ENCODE measurements at regions not wholly inside any gene's neighbourhood (a gene's known extent, or its start where the extent isn't known, plus 50 kb on each side); places are given as distances from the start of the nearest gene placed in this dataset.
"Not testable (repeated sequence)": the region's sequence is repeated elsewhere in the genome, so short reads cannot be mapped to it uniquely, and the experiment has no call there.

GRCh38 chr7:159335181-159335926, 190.7 kb upstream of the VIPR2 start:
- not testable (repeated sequence) for H3K4me3 ChIP-seq (ENCODE audit: low read length); H3K36me3 ChIP-seq (ENCODE audit: insufficient read depth, low read length); H3K4me1 ChIP-seq (ENCODE audit: low read length); DNase-seq; H4K20me1 ChIP-seq (ENCODE audit: insufficient read depth, low read depth, low read length); H2AFZ ChIP-seq (ENCODE audit: low read length); H3K9ac ChIP-seq (ENCODE audit: low read length); H3K27me3 ChIP-seq (ENCODE audit: low read length); H3K4me2 ChIP-seq (ENCODE audit: low read depth, low read length, poor library complexity, severe bottlenecking); H3K9me2 ChIP-seq (replicated peaks; ENCODE audit: insufficient read depth, low read length); H3K79me2 ChIP-seq (ENCODE audit: low read length); H3K9me3 ChIP-seq (ENCODE audit: low read length); H3K27ac ChIP-seq (ENCODE audit: low read length)

GRCh38 chr7:159332854-159333479, 188.3 kb upstream of the VIPR2 start:
- H3K9ac ChIP-seq (ENCODE audit: low read length); H3K4me3 ChIP-seq (ENCODE audit: low read length); H3K27me3 ChIP-seq (ENCODE audit: low read length); H3K4me2 ChIP-seq (ENCODE audit: low read depth, low read length, poor library complexity, severe bottlenecking); H3K9me3 ChIP-seq (ENCODE audit: low read length); H3K9me2 ChIP-seq (replicated peaks; ENCODE audit: insufficient read depth, low read length); H3K27ac ChIP-seq (ENCODE audit: low read length); H3K4me1 ChIP-seq (ENCODE audit: low read length); H4K20me1 ChIP-seq (ENCODE audit: insufficient read depth, low read depth, low read length); H3K36me3 ChIP-seq (ENCODE audit: insufficient read depth, low read length); H2AFZ ChIP-seq (ENCODE audit: low read length); DNase-seq; H3K79me2 ChIP-seq (ENCODE audit: low read length): not testable (repeated sequence)

- Histone ChIP-seq H3K79me2 (ENCODE audit: low read length) (no peaks in the 10 kb centered on the region), H3K4me3 (ENCODE audit: low read length) (no peak overlapping the region), H3K9me2 (replicated peaks; ENCODE audit: insufficient read depth, low read length) (no peaks in the 10 kb centered on the region), H3K9me3 (ENCODE audit: low read length) (no peaks in the 10 kb centered on the region), H3K27ac (ENCODE audit: low read length) (no peak overlapping the region), H4K20me1 (ENCODE audit: insufficient read depth, low read depth, low read length) (no peaks in the 10 kb centered on the region), H3K27me3 (ENCODE audit: low read length) (no peaks in the 10 kb centered on the region; the same call in 1 of the 2 replicates), H3K9ac (ENCODE audit: low read length) (no peak overlapping the region), H3K4me1 (ENCODE audit: low read length) (peaks cover 5% of the 10 kb centered on the region; the same call in 1 of the 2 replicates), H3K36me3 (ENCODE audit: insufficient read depth, low read length) (no peaks in the 10 kb centered on the region), H2AFZ (ENCODE audit: low read length) (no peak overlapping the region), H3K4me2 (ENCODE audit: low read depth, low read length, poor library complexity, severe bottlenecking) (no peak overlapping the region)
- DNase-seq, result no peak
Measured at GRCh38 chr7:159331462-159331861, 186.8 kb upstream of the VIPR2 start.

- H3K4me1 ChIP-seq (ENCODE audit: low read length), result peaks cover 5% of the 10 kb centered on the region; the same call in 1 of the 2 replicates
- no peak overlapping the region for H3K4me3 ChIP-seq (ENCODE audit: low read length)
- no peaks in the 10 kb centered on the region; the same call in 1 of the 2 replicates for H3K27me3 ChIP-seq (ENCODE audit: low read length)
- no peaks in the 10 kb centered on the region for H3K9me3 ChIP-seq (ENCODE audit: low read length)
- H3K4me2 ChIP-seq (ENCODE audit: low read depth, low read length, poor library complexity, severe bottlenecking), result no peak overlapping the region
- DNase-seq, result no peak
- H4K20me1 ChIP-seq (ENCODE audit: insufficient read depth, low read depth, low read length), result no peaks in the 10 kb centered on the region
- no peaks in the 10 kb centered on the region for H3K79me2 ChIP-seq (ENCODE audit: low read length)
- H2AFZ ChIP-seq (ENCODE audit: low read length), result no peak overlapping the region
- H3K27ac ChIP-seq (ENCODE audit: low read length), result no peak overlapping the region
- H3K9me2 ChIP-seq (replicated peaks; ENCODE audit: insufficient read depth, low read length), result no peaks in the 10 kb centered on the region
- H3K9ac ChIP-seq (ENCODE audit: low read length), result no peak overlapping the region
- no peaks in the 10 kb centered on the region for H3K36me3 ChIP-seq (ENCODE audit: insufficient read depth, low read length)
Measured at GRCh38 chr7:159329818-159330378, 185.2 kb upstream of the VIPR2 start.

- Histone ChIP-seq H3K4me3 (ENCODE audit: low read length) (no peak overlapping the region), H3K9me2 (replicated peaks; ENCODE audit: insufficient read depth, low read length) (no peaks in the 10 kb centered on the region), H3K9me3 (ENCODE audit: low read length) (no peaks in the 10 kb centered on the region), H3K27me3 (ENCODE audit: low read length) (no peaks in the 10 kb centered on the region; the same call in 1 of the 2 replicates), H3K27ac (ENCODE audit: low read length) (no peak overlapping the region), H3K4me1 (ENCODE audit: low read length) (peaks cover 5% of the 10 kb centered on the region; the same call in 1 of the 2 replicates), H3K36me3 (ENCODE audit: insufficient read depth, low read length) (no peaks in the 10 kb centered on the region), H3K9ac (ENCODE audit: low read length) (no peak overlapping the region), H2AFZ (ENCODE audit: low read length) (no peak overlapping the region), H3K79me2 (ENCODE audit: low read length) (no peaks in the 10 kb centered on the region), H3K4me2 (ENCODE audit: low read depth, low read length, poor library complexity, severe bottlenecking) (no peak overlapping the region), H4K20me1 (ENCODE audit: insufficient read depth, low read depth, low read length) (no peaks in the 10 kb centered on the region)
- no peak for DNase-seq
Measured at GRCh38 chr7:159328096-159328495, 183.4 kb upstream of the VIPR2 start.

DNA sequence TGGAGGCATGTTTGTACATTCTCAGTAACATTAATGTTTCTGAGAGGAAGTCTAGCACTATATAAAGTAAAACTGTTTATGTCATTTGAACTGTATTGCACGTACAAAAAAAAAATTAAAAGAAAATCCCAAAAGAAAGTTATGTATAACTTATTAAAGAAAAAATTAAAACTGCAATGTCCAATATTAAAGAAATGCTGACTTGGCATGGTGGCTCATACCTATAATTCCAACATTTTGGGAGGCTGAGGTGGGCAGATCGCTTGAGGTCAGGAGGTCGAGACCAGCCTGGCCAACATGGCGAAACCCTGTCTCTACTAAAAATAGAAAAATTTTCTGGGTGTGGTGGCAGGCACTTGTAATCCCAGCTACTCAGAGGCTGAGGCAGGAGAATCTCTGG, 178.7 kb upstream of the VIPR2 start:
- no peak overlapping the region for H3K4me2 ChIP-seq (ENCODE audit: low read depth, low read length, poor library complexity, severe bottlenecking)
- H3K9ac ChIP-seq (ENCODE audit: low read length), result no peak overlapping the region
- DNase-seq, result no peak
- peaks cover 4% of the 10 kb centered on the region for H3K9me3 ChIP-seq (ENCODE audit: low read length)
- H3K4me1 ChIP-seq (ENCODE audit: low read length), result no peaks in the 10 kb centered on the region
- no peaks in the 10 kb centered on the region for H3K36me3 ChIP-seq (ENCODE audit: insufficient read depth, low read length)
- no peaks in the 10 kb centered on the region for H4K20me1 ChIP-seq (ENCODE audit: insufficient read depth, low read depth, low read length)
- H3K79me2 ChIP-seq (ENCODE audit: low read length), result no peaks in the 10 kb centered on the region
- no peaks in the 10 kb centered on the region for H3K27me3 ChIP-seq (ENCODE audit: low read length)
- H2AFZ ChIP-seq (ENCODE audit: low read length), result no peak overlapping the region
- H3K27ac ChIP-seq (ENCODE audit: low read length), result no peak overlapping the region
- no peak overlapping the region for H3K4me3 ChIP-seq (ENCODE audit: low read length)
- H3K9me2 ChIP-seq (replicated peaks; ENCODE audit: insufficient read depth, low read length), result no peaks in the 10 kb centered on the region

DNA sequence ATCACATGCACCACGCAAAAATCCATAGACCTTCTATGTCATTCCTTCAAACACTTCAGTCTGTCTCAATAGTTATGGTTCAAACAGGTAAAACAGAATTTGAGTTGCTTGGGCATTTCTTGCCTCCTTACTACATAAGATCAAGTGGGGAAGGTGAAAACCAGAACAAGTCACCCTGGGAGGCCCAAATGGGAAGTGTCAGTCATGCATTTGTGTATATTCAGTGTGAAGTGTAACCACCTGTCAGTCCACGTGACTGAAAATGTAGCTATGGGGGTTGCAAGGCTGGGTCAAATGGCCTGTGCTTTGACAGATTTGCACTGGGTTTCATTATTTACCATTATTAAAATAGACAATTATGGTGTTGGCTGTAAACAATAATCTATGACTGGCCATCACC, 176.6 kb upstream of the VIPR2 start:
- no peak for DNase-seq
- no peak overlapping the region for H3K27ac ChIP-seq (ENCODE audit: low read length)
- no peak overlapping the region for H3K4me3 ChIP-seq (ENCODE audit: low read length)
- H3K36me3 ChIP-seq (ENCODE audit: insufficient read depth, low read length), result no peaks in the 10 kb centered on the region
- H3K4me2 ChIP-seq (ENCODE audit: low read depth, low read length, poor library complexity, severe bottlenecking), result no peak overlapping the region
- no peak overlapping the region for H2AFZ ChIP-seq (ENCODE audit: low read length)
- no peak overlapping the region for H3K9ac ChIP-seq (ENCODE audit: low read length)
- H3K9me2 ChIP-seq (replicated peaks; ENCODE audit: insufficient read depth, low read length), result no peaks in the 10 kb centered on the region
- peaks cover 7% of the 10 kb centered on the region for H3K9me3 ChIP-seq (ENCODE audit: low read length)
- no peaks in the 10 kb centered on the region for H4K20me1 ChIP-seq (ENCODE audit: insufficient read depth, low read depth, low read length)
- no peaks in the 10 kb centered on the region for H3K4me1 ChIP-seq (ENCODE audit: low read length)
- H3K27me3 ChIP-seq (ENCODE audit: low read length), result no peaks in the 10 kb centered on the region
- no peaks in the 10 kb centered on the region for H3K79me2 ChIP-seq (ENCODE audit: low read length)

GRCh38 chr7:159318682-159319351, 174.2 kb upstream of the VIPR2 start:
- no peaks in the 10 kb centered on the region for H3K4me1 ChIP-seq (ENCODE audit: low read length)
- H3K9me2 ChIP-seq (replicated peaks; ENCODE audit: insufficient read depth, low read length), result no peaks in the 10 kb centered on the region
- no peaks in the 10 kb centered on the region for H3K79me2 ChIP-seq (ENCODE audit: low read length)
- no peak overlapping the region for H2AFZ ChIP-seq (ENCODE audit: low read length)
- no peaks in the 10 kb centered on the region for H3K27me3 ChIP-seq (ENCODE audit: low read length)
- no peak overlapping the region for H3K27ac ChIP-seq (ENCODE audit: low read length)
- no peak overlapping the region for H3K4me2 ChIP-seq (ENCODE audit: low read depth, low read length, poor library complexity, severe bottlenecking)
- no peaks in the 10 kb centered on the region for H4K20me1 ChIP-seq (ENCODE audit: insufficient read depth, low read depth, low read length)
- no peaks in the 10 kb centered on the region for H3K36me3 ChIP-seq (ENCODE audit: insufficient read depth, low read length)
- peaks cover 7% of the 10 kb centered on the region for H3K9me3 ChIP-seq (ENCODE audit: low read length)
- H3K9ac ChIP-seq (ENCODE audit: low read length), result no peak overlapping the region
- H3K4me3 ChIP-seq (ENCODE audit: low read length), result no peak overlapping the region
- no peak for DNase-seq

Measured in Karpas-422 (cell line).